T-cell (primary cell): ENCODE measurements at regions not wholly inside any gene's neighbourhood (a gene's known extent, or its start where the extent isn't known, plus 50 kb on each side); places are given as distances from the start of the nearest gene placed in this dataset.

Source experiments
- ATAC-seq, 4 experiments: fragments of 200-7000 bp in 3 of 4; fragments of 150-1000 bp in 1 of 4; cut with Tn5 transposase; replicated peaks in 1 of 4; 1 replicate in 3 of 4; 2 replicates in 1 of 4; pipeline ENCODE4 v1.10.0; 2021; ENCODE audit warnings: moderate library complexity in 3 of 4, mild to moderate bottlenecking in 2 of 4, moderate number of reproducible peaks in 1 of 4
- CTCF ChIA-PET, 2 donors: fragments of 300-600 bp; sonication (Branson Sonifier 250); formaldehyde crosslinking; loops; one replicate each; lab custom pipeline; 2022; ENCODE audit warnings: antibody characterized with exemption in 2 of 2; lab: Charles Lee
- POLR2A ChIA-PET, 2 donors: fragments of 300-600 bp; sonication (Branson Sonifier 250); formaldehyde crosslinking; loops; one replicate each; lab custom pipeline; 2022; ENCODE audit warnings: antibody characterized with exemption in 2 of 2; lab: Charles Lee
- DNase-seq, 35 experiments: peaks; one replicate each; pipeline versions ENCODE4 v3.0.0 to v3.0.0-alpha.2; 2013 to 2023
- H3K27ac ChIP-seq: one replicate; pipeline ENCODE4 v1.5.1; 2013; ENCODE audit warnings: low read length
- H3K27me3 ChIP-seq, 2 experiments: replicated peaks in 1 of 2; 1 replicate in 1 of 2; 2 replicates in 1 of 2; pipeline versions ENCODE4 v1.6.1 to v1.7.0; 2013; ENCODE audit warnings: low read length in 1 of 2, mixed read lengths in 1 of 2; ENCODE audit not compliant: control insufficient read depth in 2 of 2, insufficient read depth in 2 of 2; ENCODE audit errors: extremely low read depth in 1 of 2
- H3K36me3 ChIP-seq, 2 donors: 1 replicate in 1 of 2; 2 replicates in 1 of 2; pipeline versions ENCODE4 v1.6.1 to v1.7.0; 2013; ENCODE audit warnings: low read length in 1 of 2; ENCODE audit not compliant: control insufficient read depth in 2 of 2, insufficient read depth in 1 of 2; ENCODE audit errors: extremely low read depth in 1 of 2
- H3K4me1 ChIP-seq, 2 experiments: 1 replicate in 1 of 2; 2 replicates in 1 of 2; pipeline versions ENCODE4 v1.6.1 to v1.7.0; 2013; ENCODE audit warnings: low read length in 2 of 2, mixed read lengths in 1 of 2; ENCODE audit not compliant: insufficient read depth in 2 of 2, control insufficient read depth in 1 of 2; ENCODE audit errors: extremely low read depth in 1 of 2
- H3K4me3 ChIP-seq, 2 donors: 1 replicate in 1 of 2; 2 replicates in 1 of 2; pipeline versions ENCODE4 v1.5.1 to v1.7.0; 2013; ENCODE audit warnings: mild to moderate bottlenecking in 2 of 2, low read length in 1 of 2, moderate library complexity in 1 of 2; ENCODE audit not compliant: control insufficient read depth in 1 of 2; ENCODE audit errors: extremely low read depth in 1 of 2
- H3K9me3 ChIP-seq: 2 replicates; pipeline ENCODE4 v1.7.0; 2013
- H3K27ac Mint-ChIP-seq, 2 donors: one replicate each; pipeline ENCODE4 v1.8.0; 2020 to 2021; ENCODE audit warnings: mild to moderate bottlenecking in 2 of 2, mixed read lengths in 2 of 2
- H3K27me3 Mint-ChIP-seq, 2 donors: one replicate each; pipeline ENCODE4 v1.8.0; 2021 to 2022; ENCODE audit warnings: mixed read lengths in 2 of 2
- H3K36me3 Mint-ChIP-seq: one replicate; pipeline ENCODE4 v1.8.0; 2021; ENCODE audit warnings: mixed read lengths
- H3K4me1 Mint-ChIP-seq, 3 donors: one replicate each; pipeline ENCODE4 v1.8.0; 2020 to 2022; ENCODE audit warnings: mixed read lengths in 3 of 3, mild to moderate bottlenecking in 1 of 3
- H3K4me3 Mint-ChIP-seq, 3 donors: one replicate each; pipeline ENCODE4 v1.8.0; 2020 to 2022; ENCODE audit warnings: mild to moderate bottlenecking in 3 of 3, mixed read lengths in 3 of 3, moderate library complexity in 3 of 3
- H3K9me3 Mint-ChIP-seq, 3 donors: one replicate each; pipeline ENCODE4 v1.8.0; 2020 to 2022; ENCODE audit warnings: mixed read lengths in 3 of 3
- WGBS: methylation state at CpG from one replicate; pipeline ENCODE4 v1.1.5; 2013; ENCODE audit warnings: missing lambda C conversion rate; ENCODE audit not compliant: insufficient coverage; 5-methylcytosine and 5-hydroxymethylcytosine counted together

DNA sequence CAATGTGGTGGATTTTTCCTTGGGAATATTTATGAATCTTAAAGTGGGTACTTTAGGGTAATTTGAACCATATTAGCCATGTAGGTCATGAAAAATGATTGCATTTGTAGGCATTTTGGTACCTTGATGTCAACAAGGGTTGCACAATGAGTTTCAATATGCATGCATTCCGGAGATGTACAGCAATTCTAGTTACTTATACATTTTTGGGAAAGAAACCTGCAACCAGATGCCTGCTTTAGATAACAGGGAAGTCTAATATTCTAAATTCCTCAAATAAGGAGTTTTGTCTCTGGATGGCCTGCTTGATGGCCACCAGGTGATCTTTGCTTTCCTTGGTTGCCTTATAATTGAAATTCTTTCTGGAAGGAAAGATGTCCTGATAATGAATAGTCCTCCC, 240.5 kb upstream of the SETMAR start:
- WGBS, result 86% methylated on average over 1 of the region's 1 CpG
- ATAC-seq, result no peak
- Mint-ChIP-seq H3K4me3 (no peak overlapping the region), H3K27me3 (no peaks in the 10 kb centered on the region), H3K27ac (no peak overlapping the region), H3K9me3 (no peaks in the 10 kb centered on the region), H3K4me1 (peaks cover 0 to 12% (median 0%) of the 10 kb centered on the region in 3 donors), H3K36me3 (peaks cover 6% of the 10 kb centered on the region)
- DNase-seq, result no peak
- ChIA-PET POLR2A (interaction anchor here in 1 of 2 donors (0.7 kb wide), 1 partner anchor 529 kb away, joined by 4 read pairs; no protein-coding TSS in a partner anchor), CTCF (no interaction called here)
- Histone ChIP-seq H3K9me3 (no peaks in the 10 kb centered on the region), H3K27ac (no peak overlapping the region), H3K27me3 (no peaks in the 10 kb centered on the region), H3K36me3 (no peaks in the 10 kb centered on the region), H3K4me1 (peaks cover 0 to 5% of the 10 kb centered on the region in 2 experiments), H3K4me3 (no peak overlapping the region)

DNA sequence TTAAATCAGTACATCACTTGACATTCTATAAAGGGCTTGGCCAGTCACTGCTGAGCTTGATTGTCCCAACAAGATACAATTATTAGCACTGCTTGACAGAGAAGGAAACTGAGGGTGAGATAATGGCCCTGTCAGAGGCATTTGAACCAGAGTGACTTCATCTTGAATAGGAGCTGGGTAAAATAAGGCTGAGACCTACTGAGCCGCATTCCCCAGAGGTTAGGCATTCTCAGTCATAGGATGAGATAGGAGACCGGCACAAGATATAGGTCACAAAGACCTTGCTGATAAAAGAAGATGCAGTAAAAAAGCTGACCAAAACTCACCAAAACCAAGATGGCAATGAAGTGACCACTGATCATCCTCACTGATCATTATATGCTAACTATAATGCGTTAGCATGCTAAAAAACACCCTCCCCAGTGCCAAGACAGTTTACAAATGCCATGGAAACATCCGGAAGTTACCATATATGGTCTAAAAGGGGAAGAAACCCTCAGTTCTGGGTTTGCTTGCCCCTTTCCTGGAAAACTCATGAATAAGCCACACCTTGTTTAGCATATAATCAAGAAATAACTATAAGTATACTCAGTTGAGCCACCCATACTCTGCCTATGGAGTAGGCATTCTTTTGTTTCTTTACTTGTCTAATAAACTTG, 239.1 kb upstream of the SETMAR start:
- no peaks in the 10 kb centered on the region for H3K27me3 ChIP-seq
- H3K9me3 ChIP-seq, result no peaks in the 10 kb centered on the region
- no peak overlapping the region for H3K4me3 ChIP-seq
- ATAC-seq (no peak), DNase-seq (no peak)
- H3K27ac Mint-ChIP-seq, result no peak overlapping the region
- H3K4me1 Mint-ChIP-seq, result peaks cover 0 to 12% (median 0%) of the 10 kb centered on the region in 3 donors
- no peaks in the 10 kb centered on the region for H3K36me3 ChIP-seq
- no peaks in the 10 kb centered on the region for H3K9me3 Mint-ChIP-seq
- ChIA-PET POLR2A (no interaction called here), CTCF (no interaction called here)
- peaks cover 0 to 5% of the 10 kb centered on the region in 2 experiments for H3K4me1 ChIP-seq
- 93% methylated on average over 2 of the region's 4 CpGs for WGBS
- H3K27me3 Mint-ChIP-seq, result no peaks in the 10 kb centered on the region
- H3K36me3 Mint-ChIP-seq, result peaks cover 9% of the 10 kb centered on the region
- H3K27ac ChIP-seq, result no peak overlapping the region
- no peak overlapping the region for H3K4me3 Mint-ChIP-seq

DNA sequence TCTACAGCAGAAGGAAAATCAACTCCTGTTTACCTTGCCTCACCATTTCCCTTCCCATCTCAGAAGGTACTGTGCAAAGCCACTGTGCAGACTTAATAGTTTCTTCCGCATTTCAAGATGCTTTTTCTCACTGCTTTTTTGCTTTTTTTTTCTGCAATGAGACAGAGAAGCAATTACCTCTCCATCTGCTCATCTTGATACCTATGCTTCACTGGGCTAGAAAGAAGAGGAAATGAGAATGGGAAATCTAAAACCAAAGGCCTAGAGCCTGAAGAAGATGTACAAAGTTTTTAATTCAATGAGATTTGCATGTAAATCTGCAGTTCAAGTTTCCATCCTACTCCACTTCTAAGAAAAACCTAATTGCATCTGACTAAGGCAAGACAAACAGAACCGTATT, 238.1 kb upstream of the SETMAR start:
- DNase-seq (no peak), ATAC-seq (no peak)
- Mint-ChIP-seq H3K9me3 (no peaks in the 10 kb centered on the region), H3K4me1 (peaks cover 0 to 12% (median 0%) of the 10 kb centered on the region in 3 donors), H3K27ac (no peak overlapping the region), H3K4me3 (no peak overlapping the region), H3K27me3 (no peaks in the 10 kb centered on the region), H3K36me3 (peaks cover 9% of the 10 kb centered on the region)
- Histone ChIP-seq H3K36me3 (no peaks in the 10 kb centered on the region), H3K4me1 (peaks cover 0 to 5% of the 10 kb centered on the region in 2 experiments), H3K9me3 (no peaks in the 10 kb centered on the region), H3K4me3 (no peak overlapping the region), H3K27ac (no peak overlapping the region), H3K27me3 (no peaks in the 10 kb centered on the region)
- ChIA-PET POLR2A (no interaction called here), CTCF (no interaction called here)
- no CpG with 5 or more reads among the region's 2 CpGs for WGBS

DNA sequence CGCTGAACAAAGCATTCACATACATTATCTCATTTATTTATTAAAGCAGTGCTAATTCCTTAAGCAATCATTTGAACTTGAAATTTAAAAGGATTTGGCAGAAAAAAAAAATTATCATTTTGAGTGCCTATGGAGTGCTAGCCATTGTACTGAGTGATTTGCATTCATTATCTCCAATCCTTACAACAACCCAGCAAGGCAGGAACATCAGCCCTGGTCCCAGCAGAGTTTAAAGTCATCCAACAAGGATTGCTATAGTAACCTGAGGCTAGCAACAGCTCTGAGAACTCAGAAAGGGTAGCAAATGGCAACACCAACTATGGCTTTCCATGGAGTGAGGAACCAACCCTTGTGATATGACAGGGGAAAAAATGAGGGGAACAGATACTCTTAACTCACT, 237.6 kb upstream of the SETMAR start:
- ATAC-seq (no peak), DNase-seq (no peak)

DNA sequence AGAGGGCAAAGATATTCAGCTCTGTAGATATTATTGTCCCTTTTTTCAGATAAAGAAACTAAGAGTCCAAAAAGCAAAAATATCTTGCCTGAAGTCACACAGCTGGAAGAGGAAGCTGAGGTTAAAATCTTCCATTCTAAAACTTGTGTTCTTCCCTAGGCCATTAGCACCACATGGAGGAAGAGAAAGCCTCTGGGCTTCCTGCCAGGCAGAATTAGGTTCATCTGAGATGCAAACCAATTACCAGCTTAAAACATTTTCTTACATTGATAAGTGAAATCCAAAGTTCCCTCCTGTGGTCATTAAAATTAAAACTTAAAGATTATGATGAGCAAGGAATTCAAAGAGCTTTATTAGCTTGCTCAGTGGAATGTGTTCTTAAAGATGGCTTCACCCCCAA, 235.3 kb upstream of the SETMAR start:
- Mint-ChIP-seq H3K4me1 (peaks cover 0 to 21% (median 2%) of the 10 kb centered on the region in 3 donors), H3K9me3 (peaks cover 0 to 6% (median 2%) of the 10 kb centered on the region in 3 donors), H3K36me3 (peaks cover 9% of the 10 kb centered on the region), H3K27me3 (no peaks in the 10 kb centered on the region), H3K27ac (no peak overlapping the region), H3K4me3 (no peak overlapping the region)
- H3K4me3 ChIP-seq, result no peak overlapping the region
- ChIA-PET CTCF (no interaction called here), POLR2A (no interaction called here)
- peaks cover 0 to 4% of the 10 kb centered on the region in 2 experiments for H3K27me3 ChIP-seq
- DNase-seq, result no peak
- H3K9me3 ChIP-seq, result no peaks in the 10 kb centered on the region
- no peak overlapping the region for H3K27ac ChIP-seq
- ATAC-seq, result no peak
- peaks cover 9 to 11% of the 10 kb centered on the region in 2 experiments for H3K4me1 ChIP-seq
- no peaks in the 10 kb centered on the region for H3K36me3 ChIP-seq

More for the DNA sequence above, 237.6 kb upstream of the SETMAR start:
- ChIA-PET POLR2A (no interaction called here), CTCF (no interaction called here)
- Mint-ChIP-seq H3K4me1 (peaks cover 0 to 12% (median 0%) of the 10 kb centered on the region in 3 donors), H3K4me3 (no peak overlapping the region), H3K27ac (no peak overlapping the region), H3K36me3 (peaks cover 9% of the 10 kb centered on the region), H3K9me3 (no peaks in the 10 kb centered on the region), H3K27me3 (no peaks in the 10 kb centered on the region)
- H3K9me3 ChIP-seq, result no peaks in the 10 kb centered on the region
- H3K4me3 ChIP-seq, result no peak overlapping the region
- H3K27me3 ChIP-seq, result no peaks in the 10 kb centered on the region
- no peaks in the 10 kb centered on the region for H3K36me3 ChIP-seq
- H3K27ac ChIP-seq, result no peak overlapping the region
- WGBS, result no CpG with 5 or more reads among the region's 1 CpG
- peaks cover 0 to 5% of the 10 kb centered on the region in 2 experiments for H3K4me1 ChIP-seq

DNA sequence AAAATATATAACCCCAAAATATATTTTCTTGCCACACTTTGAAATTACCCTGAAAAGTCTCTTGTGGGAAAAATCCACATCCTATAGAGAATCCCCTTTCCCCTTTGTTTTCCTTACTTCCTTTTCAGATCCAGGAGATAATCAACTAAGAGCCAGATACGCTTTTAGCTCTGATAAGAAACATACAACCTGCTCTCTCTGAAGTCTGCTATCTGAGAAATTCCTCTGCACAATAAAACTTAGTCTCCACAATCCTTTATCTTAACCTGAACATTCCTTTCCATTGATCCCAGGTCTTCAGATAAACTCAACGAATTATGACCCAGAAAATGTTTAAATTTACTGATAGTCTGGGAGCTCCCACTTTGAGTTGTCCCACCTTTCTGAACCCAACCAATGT, 233.4 kb upstream of the SETMAR start:
- WGBS, result 42% methylated on average over 1 of the region's 2 CpGs
- ChIA-PET POLR2A (no interaction called here), CTCF (no interaction called here)
- no peak overlapping the region for H3K27ac ChIP-seq
- H3K27me3 ChIP-seq, result peaks cover 0 to 4% of the 10 kb centered on the region in 2 experiments
- H3K9me3 Mint-ChIP-seq, result peaks cover 5 to 14% (median 7%) of the 10 kb centered on the region in 3 donors
- no peak overlapping the region for H3K4me3 Mint-ChIP-seq
- peaks cover 0 to 17% (median 2%) of the 10 kb centered on the region in 3 donors for H3K4me1 Mint-ChIP-seq
- H3K36me3 ChIP-seq, result no peaks in the 10 kb centered on the region
- no peaks in the 10 kb centered on the region for H3K9me3 ChIP-seq
- H3K27ac Mint-ChIP-seq, result no peak overlapping the region
- ATAC-seq, result no peak
- H3K4me3 ChIP-seq, result no peak overlapping the region
- H3K36me3 Mint-ChIP-seq, result peaks cover 9% of the 10 kb centered on the region
- H3K27me3 Mint-ChIP-seq, result no peaks in the 10 kb centered on the region
- peaks cover 6 to 11% of the 10 kb centered on the region in 2 experiments for H3K4me1 ChIP-seq
- no peak for DNase-seq
